C4-2B (cell line): ENCODE measurements at regions not wholly inside any gene's neighbourhood (a gene's known extent, or its start where the extent isn't known, plus 50 kb on each side); places are given as distances from the start of the nearest gene placed in this dataset.

Source experiments
- H3K27ac ChIP-seq: fragments of 450-650 bp; 2 replicates; pipeline ENCODE4 v1.5.1; 2017
- ZFX ChIP-seq: fragments of 450-650 bp; IDR thresholded peaks from 2 replicates; pipeline ENCODE4 v1.6.1; 2017
- TF ChIP-seq, protein P1 (sequence below): fragments of 450-650 bp; conservative IDR thresholded peaks from 2 replicates; pipeline ENCODE4 v1.5.1; 2017; ENCODE audit warnings: mild to moderate bottlenecking

- no peak for TF ChIP-seq ZFX
- no peak overlapping the region for H3K27ac ChIP-seq
Observed at GRCh38 chr4:42345962-42346544, 51.2 kb upstream of the SHISA3 start.

- H3K27ac ChIP-seq, result no peak overlapping the region; the same call in 1 of the 2 replicates
- TF ChIP-seq, protein P1, sequence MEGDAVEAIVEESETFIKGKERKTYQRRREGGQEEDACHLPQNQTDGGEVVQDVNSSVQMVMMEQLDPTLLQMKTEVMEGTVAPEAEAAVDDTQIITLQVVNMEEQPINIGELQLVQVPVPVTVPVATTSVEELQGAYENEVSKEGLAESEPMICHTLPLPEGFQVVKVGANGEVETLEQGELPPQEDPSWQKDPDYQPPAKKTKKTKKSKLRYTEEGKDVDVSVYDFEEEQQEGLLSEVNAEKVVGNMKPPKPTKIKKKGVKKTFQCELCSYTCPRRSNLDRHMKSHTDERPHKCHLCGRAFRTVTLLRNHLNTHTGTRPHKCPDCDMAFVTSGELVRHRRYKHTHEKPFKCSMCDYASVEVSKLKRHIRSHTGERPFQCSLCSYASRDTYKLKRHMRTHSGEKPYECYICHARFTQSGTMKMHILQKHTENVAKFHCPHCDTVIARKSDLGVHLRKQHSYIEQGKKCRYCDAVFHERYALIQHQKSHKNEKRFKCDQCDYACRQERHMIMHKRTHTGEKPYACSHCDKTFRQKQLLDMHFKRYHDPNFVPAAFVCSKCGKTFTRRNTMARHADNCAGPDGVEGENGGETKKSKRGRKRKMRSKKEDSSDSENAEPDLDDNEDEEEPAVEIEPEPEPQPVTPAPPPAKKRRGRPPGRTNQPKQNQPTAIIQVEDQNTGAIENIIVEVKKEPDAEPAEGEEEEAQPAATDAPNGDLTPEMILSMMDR, result no peak
- no peak for TF ChIP-seq ZFX
Observed at GRCh38 chr4:42347076-42347475, 50.2 kb upstream of the SHISA3 start.
